Nephron progenitor cell (in vitro differentiated cells): ENCODE measurements at regions not wholly inside any gene's neighbourhood (a gene's known extent, or its start where the extent isn't known, plus 50 kb on each side); places are given as distances from the start of the nearest gene placed in this dataset.

Experiments used
- DNase-seq: peaks from one replicate; pipeline ENCODE4 v3.0.0; 2021
- H3K27ac Mint-ChIP-seq: 2 replicates; pipeline ENCODE4 v1.8.0; 2021; ENCODE audit warnings: mild to moderate bottlenecking, moderate library complexity, mixed read lengths
- H3K27me3 Mint-ChIP-seq: 2 replicates; pipeline ENCODE4 v1.8.0; 2021; ENCODE audit warnings: mild to moderate bottlenecking, low read depth, mixed read lengths; ENCODE audit not compliant: poor library complexity
- H3K36me3 Mint-ChIP-seq: 2 replicates; pipeline ENCODE4 v1.8.0; 2021; ENCODE audit warnings: low read depth, mixed read lengths
- H3K4me1 Mint-ChIP-seq: 2 replicates; pipeline ENCODE4 v1.8.0; 2021; ENCODE audit warnings: mixed read lengths
- H3K4me3 Mint-ChIP-seq: 2 replicates; pipeline ENCODE4 v1.8.0; 2021; ENCODE audit warnings: mild to moderate bottlenecking, moderate library complexity, mixed read lengths
- H3K9me3 Mint-ChIP-seq: 2 replicates; pipeline ENCODE4 v1.8.0; 2021; ENCODE audit warnings: mild to moderate bottlenecking, moderate library complexity, mixed read lengths
- TF ChIP-seq, protein P1 (sequence below): fragments of 200-600 bp; sonication (generic); IDR thresholded peaks from 2 replicates; pipeline ENCODE4 v1.5.0; 2021; ENCODE audit warnings: antibody characterized with exemption

DNA sequence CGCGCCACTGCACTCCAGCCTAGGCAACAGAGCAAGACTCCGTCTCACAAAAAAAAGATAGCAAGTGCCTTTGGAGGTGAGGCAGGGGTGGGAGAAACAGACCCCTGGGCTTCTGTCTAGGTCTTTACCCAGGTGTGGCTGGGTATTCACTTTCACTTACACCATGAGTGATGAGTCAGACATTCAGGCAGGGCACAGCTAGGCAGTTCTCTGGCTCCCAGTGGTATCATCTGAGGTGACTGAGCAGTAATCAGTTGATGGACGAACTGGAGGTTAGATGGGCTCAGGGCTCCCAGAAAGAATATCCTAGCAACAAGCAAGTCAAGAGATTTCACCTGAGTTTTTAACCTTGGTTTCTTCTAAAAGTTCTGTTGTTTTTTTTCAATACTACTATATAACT, 107.0 kb upstream of the RAB6C start:
- DNase-seq: no peak
- Mint-ChIP-seq H3K27ac (no peak overlapping the region), H3K4me3 (no peak overlapping the region), H3K27me3 (peaks cover 18% of the 10 kb centered on the region), H3K9me3 (no peaks in the 10 kb centered on the region), H3K36me3 (no peaks in the 10 kb centered on the region), H3K4me1 (peaks cover 9% of the 10 kb centered on the region)
- TF ChIP-seq, protein P1, sequence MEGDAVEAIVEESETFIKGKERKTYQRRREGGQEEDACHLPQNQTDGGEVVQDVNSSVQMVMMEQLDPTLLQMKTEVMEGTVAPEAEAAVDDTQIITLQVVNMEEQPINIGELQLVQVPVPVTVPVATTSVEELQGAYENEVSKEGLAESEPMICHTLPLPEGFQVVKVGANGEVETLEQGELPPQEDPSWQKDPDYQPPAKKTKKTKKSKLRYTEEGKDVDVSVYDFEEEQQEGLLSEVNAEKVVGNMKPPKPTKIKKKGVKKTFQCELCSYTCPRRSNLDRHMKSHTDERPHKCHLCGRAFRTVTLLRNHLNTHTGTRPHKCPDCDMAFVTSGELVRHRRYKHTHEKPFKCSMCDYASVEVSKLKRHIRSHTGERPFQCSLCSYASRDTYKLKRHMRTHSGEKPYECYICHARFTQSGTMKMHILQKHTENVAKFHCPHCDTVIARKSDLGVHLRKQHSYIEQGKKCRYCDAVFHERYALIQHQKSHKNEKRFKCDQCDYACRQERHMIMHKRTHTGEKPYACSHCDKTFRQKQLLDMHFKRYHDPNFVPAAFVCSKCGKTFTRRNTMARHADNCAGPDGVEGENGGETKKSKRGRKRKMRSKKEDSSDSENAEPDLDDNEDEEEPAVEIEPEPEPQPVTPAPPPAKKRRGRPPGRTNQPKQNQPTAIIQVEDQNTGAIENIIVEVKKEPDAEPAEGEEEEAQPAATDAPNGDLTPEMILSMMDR: no peak

DNA sequence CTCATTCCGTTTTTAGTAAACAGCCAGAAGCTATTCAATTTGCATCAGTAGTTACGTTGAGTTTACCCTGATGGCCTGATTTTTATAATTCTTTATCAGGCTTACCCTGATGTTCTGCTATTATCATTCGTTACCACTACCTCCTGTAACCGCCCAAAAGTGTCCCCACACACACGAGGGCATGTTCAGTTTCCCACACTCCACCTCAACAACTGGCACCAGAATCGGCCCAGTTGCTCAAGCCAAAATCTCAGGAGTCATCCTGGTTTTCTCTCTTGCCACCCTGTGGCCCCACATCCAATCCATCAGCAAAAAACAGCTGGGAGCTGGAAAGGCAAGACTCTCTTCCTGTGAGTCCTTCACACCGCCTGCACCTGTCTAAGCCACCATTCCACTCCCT, 102.9 kb upstream of the RAB6C start:
- no peaks in the 10 kb centered on the region for H3K9me3 Mint-ChIP-seq
- H3K4me1 Mint-ChIP-seq: peaks cover 9% of the 10 kb centered on the region
- H3K27ac Mint-ChIP-seq: no peak overlapping the region
- DNase-seq: no peak
- TF ChIP-seq, protein P1: no peak
- peak overlapping the region; percentile 97 for H3K4me3 Mint-ChIP-seq
- peaks cover 32% of the 10 kb centered on the region for H3K27me3 Mint-ChIP-seq
- no peaks in the 10 kb centered on the region for H3K36me3 Mint-ChIP-seq

DNA sequence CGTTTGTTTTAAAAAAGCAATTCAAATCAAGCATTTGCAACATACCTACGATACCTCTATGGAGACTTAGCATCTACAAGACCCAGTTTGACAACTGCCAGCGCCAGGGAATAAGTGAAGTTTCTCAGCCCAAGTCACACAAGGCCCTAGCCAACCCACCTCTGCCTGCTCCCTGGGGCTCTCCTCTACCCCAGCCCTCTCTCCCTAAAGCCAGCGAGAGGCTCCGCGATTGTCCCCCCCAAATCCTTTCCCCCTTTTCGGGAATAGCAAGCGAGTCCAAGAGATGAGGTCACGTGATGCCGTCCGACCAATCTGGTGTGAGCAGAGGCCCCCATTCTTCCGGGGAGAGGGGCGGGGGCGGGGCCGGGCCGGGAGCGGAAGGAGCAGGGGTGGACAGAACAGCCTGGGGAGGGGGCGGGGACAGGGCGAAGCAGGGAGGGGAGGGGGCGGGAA, 102.2 kb upstream of the RAB6C start:
- H3K27ac Mint-ChIP-seq: peak overlapping the region; percentile 53
- H3K27me3 Mint-ChIP-seq: peaks cover 29% of the 10 kb centered on the region
- peak; percentile 93 for DNase-seq
- H3K9me3 Mint-ChIP-seq: no peaks in the 10 kb centered on the region
- H3K4me3 Mint-ChIP-seq: peak overlapping the region; percentile 97
- H3K4me1 Mint-ChIP-seq: peaks cover 9% of the 10 kb centered on the region
- TF ChIP-seq, protein P1: no peak
- H3K36me3 Mint-ChIP-seq: no peaks in the 10 kb centered on the region

DNA sequence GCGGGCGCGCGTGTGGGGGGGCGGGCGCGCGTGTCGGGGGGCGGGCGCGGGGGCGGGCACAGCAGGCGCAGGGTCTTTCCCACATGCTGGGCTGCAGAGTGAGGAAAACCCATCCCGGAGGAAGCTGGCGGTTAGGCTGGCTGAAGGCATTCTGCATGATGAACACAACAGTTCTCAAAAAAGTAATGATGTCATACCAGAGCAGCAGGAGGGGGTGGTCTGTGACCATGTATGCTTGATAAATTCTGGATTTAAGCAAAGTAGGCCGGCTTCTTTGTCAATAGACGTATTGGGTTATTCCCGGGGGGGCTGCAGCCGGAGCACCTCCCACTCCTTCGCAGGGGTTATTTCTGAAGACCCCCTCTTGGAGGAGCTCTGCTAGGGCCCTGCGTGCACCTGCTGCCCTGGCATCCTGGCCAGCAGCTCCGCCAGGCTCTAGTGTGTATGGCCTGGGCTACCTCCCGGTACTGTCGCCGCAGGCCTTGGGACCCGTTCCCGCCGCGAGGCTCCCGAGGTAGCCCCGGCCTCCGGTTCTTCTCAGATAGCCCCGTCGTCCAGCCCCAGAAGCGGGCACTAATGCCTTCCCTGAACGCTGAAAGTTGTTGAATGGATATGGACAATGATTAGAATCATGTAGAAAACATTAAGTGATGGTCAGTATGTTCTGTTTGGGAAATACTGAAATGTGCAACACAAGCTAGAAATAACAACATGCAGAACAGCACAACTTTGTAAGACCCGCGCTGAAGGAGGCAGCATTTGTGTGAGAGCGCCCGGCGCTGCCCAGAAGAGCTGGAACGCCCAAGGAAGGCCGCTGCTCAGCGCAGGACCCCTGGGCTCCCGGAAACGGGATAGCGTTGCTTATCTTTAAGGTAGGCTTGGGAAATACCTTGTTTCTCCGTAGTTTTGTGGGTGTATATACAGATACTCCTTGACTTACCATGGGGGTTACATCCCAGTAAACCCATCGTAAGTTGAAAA, 101.4 kb upstream of the RAB6C start:
- no peak overlapping the region for H3K27ac Mint-ChIP-seq
- H3K4me3 Mint-ChIP-seq: peak overlapping the region; percentile 85
- DNase-seq: no peak
- TF ChIP-seq, protein P1: no peak
- peaks cover 34% of the 10 kb centered on the region for H3K27me3 Mint-ChIP-seq
- no peaks in the 10 kb centered on the region for H3K36me3 Mint-ChIP-seq
- H3K9me3 Mint-ChIP-seq: no peaks in the 10 kb centered on the region
- H3K4me1 Mint-ChIP-seq: peaks cover 9% of the 10 kb centered on the region

DNA sequence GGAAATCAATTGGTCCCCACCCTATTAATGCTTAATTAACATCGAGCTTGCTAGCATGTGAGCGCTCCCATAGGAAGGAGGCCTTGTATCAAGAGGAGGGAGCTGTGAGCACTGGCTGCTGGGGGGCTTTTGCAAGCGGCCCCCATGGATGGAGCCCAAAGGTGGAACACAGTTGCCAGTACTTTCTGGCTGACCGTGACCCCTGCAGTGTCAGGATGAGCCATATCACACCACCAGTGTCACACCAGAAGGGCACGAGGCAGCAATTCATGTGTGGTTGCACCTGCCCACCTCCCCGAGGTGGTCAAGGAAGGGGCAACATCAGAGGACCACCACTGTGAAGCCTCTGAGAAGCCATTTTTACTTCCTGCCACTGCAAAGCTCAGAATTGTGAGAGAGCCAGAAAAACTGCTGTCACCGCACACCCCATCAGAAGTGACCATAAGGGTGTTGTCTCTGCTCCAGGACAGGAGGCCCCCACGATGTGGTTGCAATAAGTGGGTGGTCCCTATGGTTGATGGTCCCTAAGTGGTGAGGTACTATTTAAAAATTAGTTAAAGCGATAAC, 99.8 kb upstream of the RAB6C start:
- no peak overlapping the region for H3K4me3 Mint-ChIP-seq
- TF ChIP-seq, protein P1: no peak
- peaks cover 36% of the 10 kb centered on the region for H3K27me3 Mint-ChIP-seq
- DNase-seq: no peak
- no peaks in the 10 kb centered on the region for H3K9me3 Mint-ChIP-seq
- H3K36me3 Mint-ChIP-seq: no peaks in the 10 kb centered on the region
- no peak overlapping the region for H3K27ac Mint-ChIP-seq
- H3K4me1 Mint-ChIP-seq: peaks cover 9% of the 10 kb centered on the region
